BLaER1 treated with 17β-estradiol and CSF1 and Interleukin-3, amounts not matched to agents 10 nM and 100 nM (cell line): ENCODE measurements at regions not wholly inside any gene's neighbourhood (a gene's known extent, or its start where the extent isn't known, plus 50 kb on each side); places are given as distances from the start of the nearest gene placed in this dataset.

Experiments
- H3K27ac ChIP-seq, 11 experiments: shearing (Covaris generic); formaldehyde crosslinking; 2 replicates each; pipeline ENCODE4 v1.8.1; 2022
- H3K27me3 ChIP-seq, 11 experiments: shearing (Covaris generic); formaldehyde crosslinking; 2 replicates each; pipeline ENCODE4 v1.8.1; 2022
- H3K36me3 ChIP-seq, 11 experiments: shearing (Covaris generic); formaldehyde crosslinking; 2 replicates each; pipeline ENCODE4 v1.8.1; 2022
- H3K4me1 ChIP-seq, 10 experiments: shearing (Covaris generic); formaldehyde crosslinking; 2 replicates each; pipeline ENCODE4 v1.8.1; 2022
- H3K4me2 ChIP-seq, 11 experiments: shearing (Covaris generic); formaldehyde crosslinking; 2 replicates each; pipeline ENCODE4 v1.8.1; 2022
- H3K4me3 ChIP-seq, 10 experiments: shearing (Covaris generic); formaldehyde crosslinking; 2 replicates each; pipeline ENCODE4 v1.8.1; 2022
- H3K9ac ChIP-seq, 11 experiments: shearing (Covaris generic); formaldehyde crosslinking; 2 replicates each; pipeline ENCODE4 v1.8.1; 2022
- H3K9me3 ChIP-seq, 11 experiments: shearing (Covaris generic); formaldehyde crosslinking; replicated peaks in 1 of 11; 2 replicates each; pipeline ENCODE4 v1.8.1; 2022
- H4K20me1 ChIP-seq, 11 experiments: shearing (Covaris generic); formaldehyde crosslinking; 2 replicates each; pipeline ENCODE4 v1.8.1; 2022
- Cebpa-rat ChIP-seq, 11 experiments: shearing (Covaris generic); IDR thresholded peaks; 2 replicates each; pipeline ENCODE4 v1.8.1; 2022

DNA sequence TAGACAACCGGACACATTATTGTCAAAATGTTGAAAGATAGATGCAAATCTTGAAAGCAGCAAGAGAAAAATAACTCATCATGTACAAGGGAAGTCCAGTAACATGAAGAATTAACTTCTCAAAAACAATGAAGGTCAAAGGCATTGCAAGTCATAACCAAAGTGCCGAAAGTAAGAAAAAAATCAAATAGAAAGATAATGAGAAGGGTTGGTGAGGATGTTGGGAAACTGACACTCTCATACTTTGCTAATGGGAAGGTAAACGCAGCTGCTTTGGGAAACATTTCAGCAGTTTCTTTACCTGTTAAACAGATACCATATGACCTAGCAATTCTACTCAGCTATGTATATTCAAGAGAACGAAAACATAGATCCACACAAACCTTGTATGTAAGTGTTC lies 303.0 kb downstream of the ARL4A start:
- no peaks in the 10 kb centered on the region for H3K36me3 ChIP-seq
- no peaks in the 10 kb centered on the region for H3K27me3 ChIP-seq
- no peaks in the 10 kb centered on the region for H3K4me1 ChIP-seq
- H3K27ac ChIP-seq, result no peak overlapping the region
- no peak overlapping the region for H3K4me3 ChIP-seq
- H3K9ac ChIP-seq, result no peak overlapping the region
- no peak for TF ChIP-seq Cebpa-rat (IDR thresholded peaks at IDR 0.05)
- H3K4me2 ChIP-seq, result no peak overlapping the region
- H4K20me1 ChIP-seq, result no peaks in the 10 kb centered on the region
- no peaks in the 10 kb centered on the region for H3K9me3 ChIP-seq

DNA sequence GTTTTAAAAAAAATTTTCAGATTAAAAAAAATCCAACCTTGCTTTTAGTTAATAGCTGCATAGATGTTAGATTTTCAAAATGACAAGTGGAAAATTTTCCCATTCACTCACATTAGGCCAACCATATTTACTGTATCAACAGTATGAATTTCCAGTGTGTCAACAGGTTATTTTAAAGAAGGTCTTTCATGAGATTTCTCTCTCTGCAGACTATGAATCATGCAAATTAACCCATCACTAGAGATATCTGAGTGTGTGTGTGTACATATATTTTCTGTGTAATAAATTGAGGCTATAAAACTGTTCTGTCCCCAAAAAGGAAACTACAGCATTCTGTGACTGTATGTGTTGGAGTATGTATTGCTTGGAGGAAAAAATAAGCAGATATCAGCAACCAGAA lies 305.6 kb downstream of the ARL4A start:
- H3K9ac ChIP-seq, result no peak overlapping the region
- no peak overlapping the region for H3K4me2 ChIP-seq
- no peaks in the 10 kb centered on the region for H3K9me3 ChIP-seq
- no peaks in the 10 kb centered on the region for H3K27me3 ChIP-seq
- H3K27ac ChIP-seq, result no peak overlapping the region
- H4K20me1 ChIP-seq, result no peaks in the 10 kb centered on the region
- H3K36me3 ChIP-seq, result no peaks in the 10 kb centered on the region
- H3K4me1 ChIP-seq, result no peaks in the 10 kb centered on the region
- no peak overlapping the region for H3K4me3 ChIP-seq
- TF ChIP-seq Cebpa-rat (IDR thresholded peaks at IDR 0.05), result no peak

DNA sequence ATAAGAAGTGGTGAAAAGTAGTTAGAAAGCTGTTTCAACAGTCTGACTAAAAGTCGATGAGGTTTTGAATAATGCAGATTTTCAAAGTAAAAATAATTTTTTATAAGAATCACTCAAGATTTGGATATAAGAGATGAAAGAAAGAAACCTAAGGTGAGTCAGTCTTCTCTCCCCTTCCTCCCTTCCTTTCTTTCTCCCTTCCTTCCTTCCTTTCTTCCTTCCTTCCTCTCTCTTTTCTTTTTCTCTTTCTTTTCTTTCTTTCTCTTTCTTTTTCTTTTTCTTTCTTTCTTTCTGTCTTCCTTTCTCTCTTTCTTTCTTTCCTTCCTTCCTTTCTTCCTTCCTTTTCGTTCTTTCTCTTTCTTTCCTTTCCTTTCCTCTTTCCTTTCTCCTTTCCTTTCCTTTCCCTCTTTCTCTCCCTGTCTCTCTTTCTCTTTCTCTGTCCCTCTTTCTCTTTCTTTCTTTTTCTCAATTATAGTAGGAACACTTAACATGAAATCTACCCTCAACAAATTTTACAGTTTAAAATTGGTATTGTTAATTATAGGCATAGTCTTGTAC lies 308.6 kb downstream of the ARL4A start:
- H4K20me1 ChIP-seq, result no peaks in the 10 kb centered on the region
- H3K4me1 ChIP-seq, result no peaks in the 10 kb centered on the region
- peaks cover 0 to 14% (median 0%) of the 10 kb centered on the region in 11 experiments; a peak in 6 of 22 replicates for H3K9me3 ChIP-seq
- H3K4me3 ChIP-seq, result no peak overlapping the region
- H3K4me2 ChIP-seq, result no peak overlapping the region
- no peak overlapping the region for H3K27ac ChIP-seq
- no peaks in the 10 kb centered on the region for H3K36me3 ChIP-seq
- no peak overlapping the region for H3K9ac ChIP-seq
- no peak for TF ChIP-seq Cebpa-rat (IDR thresholded peaks at IDR 0.05)
- no peaks in the 10 kb centered on the region for H3K27me3 ChIP-seq

DNA sequence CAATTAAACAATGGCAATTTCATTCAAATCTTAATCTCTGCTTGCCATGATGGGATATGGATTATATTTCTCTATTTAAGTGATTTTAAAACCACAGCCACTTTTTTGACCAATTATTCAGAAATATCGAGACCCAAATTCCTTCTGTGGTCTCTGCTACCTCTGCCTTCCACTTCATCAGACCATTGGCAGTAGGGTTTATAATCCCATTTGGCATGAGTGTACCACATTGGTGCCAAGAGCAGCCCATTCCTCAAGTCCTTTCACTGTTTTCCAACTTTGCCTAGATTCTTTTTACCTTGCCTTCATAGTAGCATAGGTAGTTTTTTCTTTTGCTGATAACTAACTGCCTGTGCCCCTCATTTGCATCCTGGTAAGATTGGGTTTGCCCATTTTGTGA lies 319.9 kb downstream of the ARL4A start:
- no peaks in the 10 kb centered on the region for H3K36me3 ChIP-seq

DNA sequence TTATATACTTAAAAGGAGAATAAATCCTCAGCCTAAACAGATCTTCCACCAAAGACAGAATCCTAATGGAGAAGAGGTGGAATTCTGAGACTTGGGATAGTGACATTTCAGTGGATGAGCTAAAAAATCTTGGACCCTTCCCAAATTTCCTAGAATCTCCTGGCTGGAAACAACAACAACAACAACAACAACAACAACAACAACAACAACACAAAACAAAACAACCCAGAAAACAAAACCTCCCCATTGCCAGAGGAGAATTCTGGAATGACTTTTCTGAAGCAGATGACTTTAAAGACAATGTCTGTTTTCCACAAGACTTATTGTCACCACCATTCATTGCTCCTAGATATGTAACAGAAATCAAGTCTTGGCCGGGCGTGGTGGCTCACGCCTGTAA lies 322.1 kb downstream of the ARL4A start:
- no peak overlapping the region for H3K4me3 ChIP-seq
- no peak for TF ChIP-seq Cebpa-rat (IDR thresholded peaks at IDR 0.05)
- H3K9me3 ChIP-seq, result 0 out of 22 replicates have a peak, but pooled peaks cover 0 to 5% (median 0%) of the 10 kb centered on the region in 11 experiments
- no peaks in the 10 kb centered on the region for H3K36me3 ChIP-seq
- H3K4me1 ChIP-seq, result no peaks in the 10 kb centered on the region
- H4K20me1 ChIP-seq, result no peaks in the 10 kb centered on the region
- no peak overlapping the region for H3K27ac ChIP-seq
- no peaks in the 10 kb centered on the region for H3K27me3 ChIP-seq
- H3K9ac ChIP-seq, result no peak overlapping the region
- no peak overlapping the region for H3K4me2 ChIP-seq

More for the DNA sequence above, 319.9 kb downstream of the ARL4A start:
- Histone ChIP-seq H3K27ac (no peak overlapping the region), H3K4me1 (no peaks in the 10 kb centered on the region), H3K27me3 (no peaks in the 10 kb centered on the region), H4K20me1 (no peaks in the 10 kb centered on the region), H3K4me3 (no peak overlapping the region), H3K9me3 (peaks cover 0 to 10% (median 7%) of the 10 kb centered on the region in 11 experiments; a peak in 11 of 22 replicates), H3K9ac (no peak overlapping the region), H3K4me2 (no peak overlapping the region)
- no peak for TF ChIP-seq Cebpa-rat (IDR thresholded peaks at IDR 0.05)

DNA sequence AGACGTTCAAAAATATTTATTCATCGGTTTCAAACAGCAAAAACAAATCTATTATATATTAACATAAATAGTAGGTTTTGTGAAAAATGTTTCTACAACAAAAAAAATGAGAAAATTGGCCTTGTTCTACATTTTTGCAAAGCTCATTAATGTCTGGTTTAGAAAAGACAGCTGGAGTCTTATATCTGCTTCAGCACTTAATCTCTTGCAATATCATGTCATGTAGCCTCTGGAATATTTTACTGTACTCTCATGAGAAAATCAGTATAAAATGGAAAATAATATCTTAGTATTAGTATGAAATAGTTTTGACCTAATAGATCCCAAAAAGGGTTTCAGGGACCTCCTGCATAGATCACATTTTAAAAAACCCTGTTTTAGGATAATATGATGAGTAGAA lies 326.6 kb downstream of the ARL4A start:
- Histone ChIP-seq H3K36me3 (no peaks in the 10 kb centered on the region), H3K9me3 (0 out of 22 replicates have a peak, but pooled peaks cover 0 to 5% (median 0%) of the 10 kb centered on the region in 11 experiments), H3K27me3 (no peaks in the 10 kb centered on the region), H3K9ac (no peak overlapping the region), H3K27ac (no peak overlapping the region), H4K20me1 (no peaks in the 10 kb centered on the region), H3K4me3 (no peak overlapping the region), H3K4me2 (no peak overlapping the region), H3K4me1 (no peaks in the 10 kb centered on the region)
- no peak for TF ChIP-seq Cebpa-rat (IDR thresholded peaks at IDR 0.05)

DNA sequence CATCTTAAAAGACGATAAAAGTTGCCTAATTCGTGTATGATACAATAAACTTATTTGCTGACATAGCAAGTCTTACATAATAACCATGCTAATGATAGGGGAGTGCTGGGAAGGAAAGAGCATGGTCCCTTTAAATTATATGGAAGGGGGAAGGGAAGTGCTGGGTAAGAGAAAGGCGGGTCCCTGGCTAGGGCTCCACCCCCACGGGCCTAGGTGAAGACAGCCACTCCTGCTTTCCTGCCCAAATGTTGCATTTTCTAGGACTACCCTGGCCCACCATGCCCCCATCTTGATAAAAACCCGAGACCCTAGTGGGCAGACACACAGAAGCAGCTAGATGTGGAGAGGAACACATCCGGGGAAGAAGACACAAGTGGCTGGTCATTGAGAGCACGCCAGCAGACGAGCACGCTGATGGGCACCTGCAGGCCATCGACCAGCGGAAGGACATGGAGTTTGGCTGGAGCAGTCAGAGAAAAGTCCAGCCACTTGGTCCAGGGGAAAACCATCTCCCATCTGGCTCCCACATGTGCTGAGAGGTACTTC lies 328.7 kb downstream of the ARL4A start:
- no peak for TF ChIP-seq Cebpa-rat (IDR thresholded peaks at IDR 0.05)

DNA sequence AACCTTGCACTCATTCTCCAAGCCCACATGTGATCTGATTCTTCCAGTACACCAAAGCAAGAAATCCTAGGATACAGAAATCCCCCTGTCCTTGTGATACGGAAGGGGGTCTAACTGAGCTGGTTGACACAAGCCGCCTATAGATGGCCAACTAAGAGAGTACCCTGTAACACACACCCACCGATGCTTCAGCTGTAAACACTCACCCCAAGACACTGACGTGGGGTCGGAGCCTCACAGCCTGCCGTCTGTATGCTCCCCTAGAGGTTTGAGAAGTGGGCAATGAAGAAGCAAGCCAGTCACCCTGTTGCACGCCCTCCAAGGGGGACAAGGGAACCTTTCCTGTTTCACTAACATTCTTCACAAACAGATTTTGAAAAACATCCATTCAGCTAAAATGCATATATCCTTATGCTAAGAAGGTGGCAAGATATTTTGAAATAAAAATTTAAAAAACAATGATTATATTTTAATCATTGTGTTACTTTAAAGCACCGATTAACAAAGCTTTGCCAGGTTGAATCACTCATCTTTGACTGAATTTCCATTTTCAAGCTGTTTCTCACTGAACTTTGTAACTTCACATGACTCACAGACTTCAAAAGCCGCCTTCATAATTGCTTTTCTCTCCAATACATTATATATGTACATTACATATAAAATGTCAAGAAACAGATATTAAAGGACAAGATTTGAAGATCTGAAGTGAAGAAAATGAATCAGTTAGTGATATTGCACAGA lies 329.3 kb downstream of the ARL4A start:
- no peaks in the 10 kb centered on the region for H3K36me3 ChIP-seq
- no peak overlapping the region for H3K4me3 ChIP-seq
- TF ChIP-seq Cebpa-rat (IDR thresholded peaks at IDR 0.05), result no peak
- no peaks in the 10 kb centered on the region for H3K27me3 ChIP-seq
- no peak overlapping the region for H3K27ac ChIP-seq
- no peaks in the 10 kb centered on the region for H4K20me1 ChIP-seq
- no peaks in the 10 kb centered on the region for H3K9me3 ChIP-seq
- H3K4me1 ChIP-seq, result no peaks in the 10 kb centered on the region
- H3K4me2 ChIP-seq, result no peak overlapping the region
- H3K9ac ChIP-seq, result no peak overlapping the region

More for the DNA sequence above, 328.7 kb downstream of the ARL4A start:
- H3K27me3 ChIP-seq, result no peaks in the 10 kb centered on the region
- H3K4me2 ChIP-seq, result no peak overlapping the region
- no peaks in the 10 kb centered on the region for H4K20me1 ChIP-seq
- no peak overlapping the region for H3K4me3 ChIP-seq
- no peaks in the 10 kb centered on the region for H3K4me1 ChIP-seq
- no peaks in the 10 kb centered on the region for H3K9me3 ChIP-seq
- H3K36me3 ChIP-seq, result no peaks in the 10 kb centered on the region
- H3K27ac ChIP-seq, result no peak overlapping the region
- no peak overlapping the region for H3K9ac ChIP-seq

DNA sequence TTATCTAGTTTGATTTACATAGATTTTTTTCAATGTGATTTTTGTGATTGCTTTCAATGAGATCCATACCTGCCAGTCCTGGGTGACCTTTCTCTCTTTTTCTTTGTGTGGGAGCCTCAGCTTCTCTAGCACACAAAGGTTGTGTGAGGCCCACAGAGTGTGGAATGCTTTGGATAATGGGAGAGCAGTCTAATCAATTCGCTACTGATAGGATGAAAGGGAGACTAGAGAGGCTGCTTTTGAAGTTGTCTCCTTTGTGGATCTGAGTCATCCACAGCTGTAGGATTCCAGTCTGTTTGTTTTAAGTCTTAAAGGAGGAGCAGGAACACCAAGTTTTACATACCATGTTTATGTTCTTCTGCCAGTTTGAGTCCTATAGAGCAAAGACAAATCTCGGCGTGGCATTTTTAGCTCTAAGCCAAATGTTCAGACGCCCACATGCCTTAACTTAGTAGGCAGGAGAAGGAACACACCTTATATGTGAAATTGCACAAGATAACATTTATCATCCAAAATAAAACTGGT lies 330.0 kb downstream of the ARL4A start:
- TF ChIP-seq Cebpa-rat (IDR thresholded peaks at IDR 0.05), result no peak
- Histone ChIP-seq H3K27ac (no peak overlapping the region), H3K4me2 (no peak overlapping the region), H3K27me3 (no peaks in the 10 kb centered on the region), H3K4me3 (no peak overlapping the region), H3K4me1 (no peaks in the 10 kb centered on the region), H3K9me3 (no peaks in the 10 kb centered on the region), H3K36me3 (no peaks in the 10 kb centered on the region), H3K9ac (no peak overlapping the region), H4K20me1 (no peaks in the 10 kb centered on the region)
